SK-N-SH (cell line): ENCODE measurements at regions not wholly inside any gene's neighbourhood (a gene's known extent, or its start where the extent isn't known, plus 50 kb on each side); places are given as distances from the start of the nearest gene placed in this dataset.
"Not testable (repeated sequence)": the region's sequence is repeated elsewhere in the genome, so short reads cannot be mapped to it uniquely, and the experiment has no call there.

Experiments used
- CTCF ChIA-PET: fragments of 300-600, 350-600 bp; formaldehyde crosslinking; extraction: SDS; loops from one replicate; lab custom pipeline; 2021; lab: Yijun Ruan, JAX
- POLR2A ChIA-PET: fragments of 350-600 bp; sonication (Branson Sonifier 250); formaldehyde crosslinking; extraction: SDS; loops from one replicate; lab custom pipeline; 2020; ENCODE audit warnings: antibody characterized with exemption, inconsistent platforms; lab: Yijun Ruan, JAX
- DNase-seq: peaks from one replicate; pipeline ENCODE4 v3.0.0; 2012
- H2AFZ ChIP-seq: fragments of 200-600 bp; sonication (generic); 2 replicates; pipeline ENCODE4 v1.8.1; 2016; ENCODE audit warnings: antibody characterized with exemption, mild to moderate bottlenecking, low read depth
- H3F3A ChIP-seq: fragments of 200-600 bp; sonication (generic); replicated peaks from 2 replicates; pipeline ENCODE3; 2016; ENCODE audit warnings: antibody characterized with exemption, mild to moderate bottlenecking; ENCODE audit not compliant: insufficient read depth
- H3K27ac ChIP-seq, 2 experiments: fragments of 200-500 bp in 1 of 2; fragments of 200-600 bp in 1 of 2; sonication (Bioruptor generic) in 1 of 2; sonication (generic), shearing (Covaris generic) in 1 of 2; 2 replicates each; pipeline versions ENCODE4 v1.5.1 to v1.6.1; 2014 to 2016; ENCODE audit warnings: low read depth in 2 of 2, inconsistent platforms in 1 of 2, low read length in 1 of 2, mild to moderate bottlenecking in 1 of 2, mixed read lengths in 1 of 2
- H3K27me3 ChIP-seq: fragments of 200-600 bp; sonication (generic), shearing (Covaris generic); 2 replicates; pipeline ENCODE4 v1.6.1; 2016; ENCODE audit warnings: mixed run types; ENCODE audit not compliant: insufficient read depth
- H3K36me3 ChIP-seq, 2 experiments: fragments of 200-500 bp in 1 of 2; fragments of 200-600 bp in 1 of 2; sonication (Bioruptor generic) in 1 of 2; sonication (generic) in 1 of 2; replicated peaks in 1 of 2; 2 replicates each; pipeline versions ENCODE3 to v1.5.1; 2014 to 2016; ENCODE audit warnings: low read length in 1 of 2, mild to moderate bottlenecking in 1 of 2; ENCODE audit not compliant: insufficient read depth in 2 of 2, control insufficient read depth in 1 of 2
- H3K4me1 ChIP-seq, 2 experiments: fragments of 200-500 bp in 1 of 2; fragments of 200-600 bp in 1 of 2; sonication (Bioruptor generic) in 1 of 2; sonication (generic), shearing (Covaris generic) in 1 of 2; 2 replicates each; pipeline versions ENCODE4 v1.5.1 to v1.6.1; 2014 to 2016; ENCODE audit warnings: low read depth in 1 of 2, low read length in 1 of 2, mixed run types in 1 of 2; ENCODE audit not compliant: insufficient read depth in 2 of 2, control insufficient read depth in 1 of 2
- H3K4me2 ChIP-seq: fragments of 200-600 bp; sonication (generic), shearing (Covaris generic); 2 replicates; pipeline ENCODE4 v1.6.1; 2017; ENCODE audit warnings: mixed run types
- H3K4me3 ChIP-seq, 2 experiments: fragments of 200-500 bp in 1 of 2; fragments of 200-600 bp in 1 of 2; sonication (Bioruptor generic) in 1 of 2; sonication (generic), shearing (Covaris generic) in 1 of 2; 2 replicates each; pipeline versions ENCODE4 v1.5.1 to v1.8.1; 2014 to 2016; ENCODE audit warnings: low read depth in 2 of 2, inconsistent platforms in 1 of 2, low read length in 1 of 2, mild to moderate bottlenecking in 1 of 2, mixed read lengths in 1 of 2, moderate library complexity in 1 of 2
- H3K79me2 ChIP-seq: fragments of 200-600 bp; sonication (generic); 2 replicates; pipeline ENCODE4 v1.8.1; 2017; ENCODE audit warnings: mild to moderate bottlenecking; ENCODE audit not compliant: insufficient read depth
- H3K9ac ChIP-seq: fragments of 200-600 bp; sonication (generic); 2 replicates; pipeline ENCODE4 v1.6.1; 2017; ENCODE audit warnings: mixed run types
- H3K9me2 ChIP-seq: fragments of 200-600 bp; sonication (generic); 2 replicates; pipeline ENCODE4 v1.6.1; 2017; ENCODE audit warnings: mixed run types
- H3K9me3 ChIP-seq: fragments of 200-600 bp; sonication (generic); 2 replicates; pipeline ENCODE4 v1.6.1; 2017; ENCODE audit warnings: mixed run types, mild to moderate bottlenecking, moderate library complexity
- H4K20me1 ChIP-seq: fragments of 200-600 bp; sonication (generic); 2 replicates; pipeline ENCODE4 v1.6.1; 2017; ENCODE audit warnings: mild to moderate bottlenecking, mixed run types; ENCODE audit not compliant: insufficient read depth
- ELF1 ChIP-seq: IDR thresholded peaks from 2 replicates; pipeline ENCODE4 v1.4.0; 2012
- GABPA ChIP-seq: IDR thresholded peaks from 2 replicates; pipeline ENCODE4 v1.4.0; 2012; ENCODE audit warnings: low read depth, mild to moderate bottlenecking
- NFIC ChIP-seq: IDR thresholded peaks from 2 replicates; pipeline ENCODE4 v1.4.0; 2012; ENCODE audit warnings: borderline replicate concordance
- POLR2AphosphoS5 ChIP-seq: IDR thresholded peaks from 2 replicates; pipeline ENCODE4 v1.6.1; 2012; ENCODE audit warnings: low read depth, low read length
- RFX5 ChIP-seq: IDR thresholded peaks from 2 replicates; pipeline ENCODE4 v1.6.1; 2012; ENCODE audit warnings: mild to moderate bottlenecking, improper control_type of control experiment, low read length
- SMC3 ChIP-seq: IDR thresholded peaks from 2 replicates; pipeline ENCODE4 v1.6.1; 2012; ENCODE audit warnings: low read depth, low read length, improper control_type of control experiment
- TCF12 ChIP-seq: IDR thresholded peaks from 2 replicates; pipeline ENCODE4 v1.4.0; 2012
- WGBS: methylation state at CpG from one replicate; pipeline ENCODE4 v1.1.6; 2017; ENCODE audit warnings: low lambda C conversion rate; 5-methylcytosine and 5-hydroxymethylcytosine counted together
- TF ChIP-seq, protein P1 (sequence below): fragments of 200-600 bp; sonication (generic); IDR thresholded peaks from 2 replicates; pipeline ENCODE4 v1.6.1; 2017; ENCODE audit warnings: antibody characterized with exemption, mild to moderate bottlenecking, moderate library complexity
- TF ChIP-seq, protein P2 (sequence below): fragments of 150-350 bp; IDR thresholded peaks from 2 replicates; pipeline ENCODE4 v1.6.1; 2016; ENCODE audit warnings: mild to moderate bottlenecking, low read depth, low read length

DNA sequence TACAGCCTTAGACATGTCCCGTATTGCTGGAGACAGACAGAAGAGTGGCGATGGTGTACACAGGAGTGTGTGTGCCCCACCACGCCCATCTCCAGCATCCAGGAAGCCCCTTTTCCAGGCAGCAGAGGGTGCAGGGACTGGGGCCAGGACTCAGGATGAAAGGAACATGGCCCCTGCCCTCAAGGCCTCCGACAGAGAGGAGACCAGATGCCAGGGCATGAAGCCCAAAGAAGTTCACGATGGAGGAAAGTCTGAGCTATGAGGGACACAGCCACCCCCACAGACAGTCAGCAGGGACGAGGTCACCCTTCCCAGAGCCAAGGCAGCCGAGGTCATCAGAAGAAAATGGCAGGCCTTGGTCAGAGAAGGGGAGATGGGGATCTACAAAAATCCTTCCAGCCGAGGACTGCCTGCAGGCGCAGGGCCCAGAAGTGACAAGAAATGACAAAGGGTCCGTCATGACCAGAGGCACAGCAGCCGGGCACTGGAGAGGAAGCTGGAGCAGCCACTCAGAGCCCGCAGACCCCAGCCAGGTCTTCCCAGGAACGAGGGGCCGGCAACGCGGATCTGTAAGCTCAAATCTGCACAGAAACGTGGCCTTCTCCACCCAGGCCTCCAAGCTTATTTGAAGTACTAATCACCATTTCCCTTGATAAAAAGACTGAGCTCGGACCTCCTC lies 78.7 kb upstream of the PPP2R2D start (continued):
- TF ChIP-seq, protein P1, sequence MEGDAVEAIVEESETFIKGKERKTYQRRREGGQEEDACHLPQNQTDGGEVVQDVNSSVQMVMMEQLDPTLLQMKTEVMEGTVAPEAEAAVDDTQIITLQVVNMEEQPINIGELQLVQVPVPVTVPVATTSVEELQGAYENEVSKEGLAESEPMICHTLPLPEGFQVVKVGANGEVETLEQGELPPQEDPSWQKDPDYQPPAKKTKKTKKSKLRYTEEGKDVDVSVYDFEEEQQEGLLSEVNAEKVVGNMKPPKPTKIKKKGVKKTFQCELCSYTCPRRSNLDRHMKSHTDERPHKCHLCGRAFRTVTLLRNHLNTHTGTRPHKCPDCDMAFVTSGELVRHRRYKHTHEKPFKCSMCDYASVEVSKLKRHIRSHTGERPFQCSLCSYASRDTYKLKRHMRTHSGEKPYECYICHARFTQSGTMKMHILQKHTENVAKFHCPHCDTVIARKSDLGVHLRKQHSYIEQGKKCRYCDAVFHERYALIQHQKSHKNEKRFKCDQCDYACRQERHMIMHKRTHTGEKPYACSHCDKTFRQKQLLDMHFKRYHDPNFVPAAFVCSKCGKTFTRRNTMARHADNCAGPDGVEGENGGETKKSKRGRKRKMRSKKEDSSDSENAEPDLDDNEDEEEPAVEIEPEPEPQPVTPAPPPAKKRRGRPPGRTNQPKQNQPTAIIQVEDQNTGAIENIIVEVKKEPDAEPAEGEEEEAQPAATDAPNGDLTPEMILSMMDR: no peak
- TF ChIP-seq RFX5: no peak

DNA sequence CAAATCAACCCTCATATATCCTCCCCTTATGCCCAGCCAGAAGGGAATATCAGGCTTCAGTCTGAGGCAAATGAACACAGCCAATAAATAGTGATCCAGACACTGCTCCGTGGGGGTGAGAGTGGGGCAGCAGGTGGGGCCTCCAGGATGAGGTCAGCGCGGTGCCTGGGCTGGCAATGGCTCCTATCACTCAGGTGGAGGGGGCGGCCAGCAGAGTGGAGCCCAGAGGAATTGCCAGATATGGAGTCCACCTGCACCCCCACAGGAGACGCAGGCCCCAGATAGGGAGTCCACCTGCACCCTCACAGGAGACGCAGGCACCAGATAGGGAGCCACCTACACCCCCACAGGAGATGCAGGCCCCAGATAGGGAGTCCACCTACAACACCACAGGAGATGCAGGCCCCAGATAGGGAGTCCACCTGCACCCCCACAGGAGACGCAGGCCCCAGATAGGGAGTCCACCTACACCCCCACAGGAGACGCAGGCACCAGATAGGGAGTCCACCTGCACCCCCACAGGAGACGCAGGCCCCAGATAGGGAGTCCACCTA lies 78.0 kb upstream of the PPP2R2D start:
- no peaks in the 10 kb centered on the region for H3K9me3 ChIP-seq
- CTCF ChIA-PET: interaction anchor here (0.9 kb wide), 1 partner anchor 9 kb away, joined by 3 read pairs; no protein-coding TSS in a partner anchor

DNA sequence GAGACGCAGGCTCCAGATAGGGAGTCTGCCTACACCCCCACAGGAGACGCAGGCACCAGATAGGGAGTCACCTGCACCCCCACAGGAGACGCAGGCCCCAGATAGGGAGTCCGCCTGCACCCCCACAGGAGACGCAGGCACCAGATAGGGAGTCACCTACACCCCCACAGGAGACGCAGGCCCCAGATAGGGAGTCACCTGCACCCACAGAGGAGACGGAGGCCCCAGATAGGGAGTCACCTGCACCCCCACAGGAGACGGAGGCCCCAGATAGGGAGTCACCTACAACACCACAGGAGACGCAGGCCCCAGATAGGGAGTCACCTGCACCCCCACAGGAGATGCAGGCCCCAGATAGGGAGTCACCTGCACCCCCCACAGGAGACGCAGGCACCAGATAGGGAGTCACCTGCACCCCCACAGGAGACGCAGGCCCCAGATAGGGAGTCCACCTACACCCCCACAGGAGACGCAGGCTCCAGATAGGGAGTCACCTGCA lies 77.2 kb upstream of the PPP2R2D start:
- H3K27ac ChIP-seq, H2AFZ ChIP-seq, H3F3A ChIP-seq, H3K36me3 ChIP-seq, H3K9me3 ChIP-seq, DNase-seq, H3K4me3 ChIP-seq, CTCF ChIA-PET, H3K79me2 ChIP-seq, H3K9ac ChIP-seq, H3K4me2 ChIP-seq, H3K27me3 ChIP-seq, H3K4me1 ChIP-seq, H3K9me2 ChIP-seq, H4K20me1 ChIP-seq, POLR2A ChIA-PET: not testable (repeated sequence)
- WGBS: no CpG with 5 or more reads among the region's 12 CpGs

More for the DNA sequence above, 78.0 kb upstream of the PPP2R2D start:
- no peaks in the 10 kb centered on the region for H4K20me1 ChIP-seq
- no peak overlapping the region for H3K4me3 ChIP-seq
- TF ChIP-seq, protein P2, sequence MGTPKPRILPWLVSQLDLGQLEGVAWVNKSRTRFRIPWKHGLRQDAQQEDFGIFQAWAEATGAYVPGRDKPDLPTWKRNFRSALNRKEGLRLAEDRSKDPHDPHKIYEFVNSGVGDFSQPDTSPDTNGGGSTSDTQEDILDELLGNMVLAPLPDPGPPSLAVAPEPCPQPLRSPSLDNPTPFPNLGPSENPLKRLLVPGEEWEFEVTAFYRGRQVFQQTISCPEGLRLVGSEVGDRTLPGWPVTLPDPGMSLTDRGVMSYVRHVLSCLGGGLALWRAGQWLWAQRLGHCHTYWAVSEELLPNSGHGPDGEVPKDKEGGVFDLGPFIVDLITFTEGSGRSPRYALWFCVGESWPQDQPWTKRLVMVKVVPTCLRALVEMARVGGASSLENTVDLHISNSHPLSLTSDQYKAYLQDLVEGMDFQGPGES: no peak
- TF ChIP-seq ELF1: no peak
- no peak for TF ChIP-seq NFIC
- no peak for TF ChIP-seq GABPA
- TF ChIP-seq TCF12: no peak
- no peak for TF ChIP-seq SMC3
- no peak for TF ChIP-seq POLR2AphosphoS5
- TF ChIP-seq, all 33 proteins: peak for 0
- 84% methylated on average over 4 of the region's 9 CpGs for WGBS
- DNase-seq: no peak
- H3K9ac ChIP-seq: no peak overlapping the region
- H3K27ac ChIP-seq: no peak overlapping the region
- H3K4me2 ChIP-seq: no peak overlapping the region
- H2AFZ ChIP-seq: no peak overlapping the region
- H3K36me3 ChIP-seq: no peaks in the 10 kb centered on the region
- POLR2A ChIA-PET: no interaction called here
- no peaks in the 10 kb centered on the region for H3K9me2 ChIP-seq
- H3K27me3 ChIP-seq: no peaks in the 10 kb centered on the region
- no peaks in the 10 kb centered on the region for H3K4me1 ChIP-seq
- no peaks in the 10 kb centered on the region for H3F3A ChIP-seq
- no peaks in the 10 kb centered on the region for H3K79me2 ChIP-seq
